GM10266 (cell line): ENCODE measurements at regions not wholly inside any gene's neighbourhood (a gene's known extent, or its start where the extent isn't known, plus 50 kb on each side); places are given as distances from the start of the nearest gene placed in this dataset.

Source experiments
- DNase-seq: peaks from one replicate; pipeline ENCODE4 v3.0.0; 2012; ENCODE audit errors: extremely low spot score
- CTCF ChIP-seq: IDR thresholded peaks from 2 replicates; pipeline ENCODE4 v1.5.1; 2012; ENCODE audit warnings: mild to moderate bottlenecking, low read depth; ENCODE audit not compliant: control insufficient read depth, insufficient read depth; ENCODE audit errors: missing control alignments

GRCh38 chr7:106778656-106779250 is 86.3 kb upstream of the PIK3CG start:
- DNase-seq = no peak
- no peak for TF ChIP-seq CTCF

GRCh38 chr7:106779877-106780276 is 85.2 kb upstream of the PIK3CG start:
- DNase-seq = no peak

GRCh38 chr7:106781007-106781406 is 84.1 kb upstream of the PIK3CG start:
- DNase-seq = no peak
- no peak for TF ChIP-seq CTCF

More at GRCh38 chr7:106779877-106780276, 85.2 kb upstream of the PIK3CG start:
- peak; percentile 13 for TF ChIP-seq CTCF

GRCh38 chr7:106781828-106782544 is 83.1 kb upstream of the PIK3CG start:
- DNase-seq = no peak

GRCh38 chr7:106783286-106783685 is 81.8 kb upstream of the PIK3CG start:
- TF ChIP-seq CTCF = no peak
- DNase-seq = no peak

More at GRCh38 chr7:106781828-106782544, 83.1 kb upstream of the PIK3CG start:
- TF ChIP-seq CTCF = no peak

GRCh38 chr7:106788637-106789036 is 76.4 kb upstream of the PIK3CG start:
- no peak for TF ChIP-seq CTCF
- DNase-seq = no peak

GRCh38 chr7:106791526-106791925 is 73.6 kb upstream of the PIK3CG start:
- no peak for TF ChIP-seq CTCF
- no peak for DNase-seq
